Natural killer cell treated with Interleukin-12 subunit alpha and Interleukin-12 subunit beta and Interleukin-15 and Interleukin-18, amount 100 ng/mL, for 72 hours (primary cell): ENCODE measurements at regions not wholly inside any gene's neighbourhood (a gene's known extent, or its start where the extent isn't known, plus 50 kb on each side); places are given as distances from the start of the nearest gene placed in this dataset.

ENCODE experiments used
- ATAC-seq, 2 donors: fragments of 150-1000 bp; cut with Tn5 transposase in 1 of 2; sonication (Bioruptor Pico), chemical (Tn5 transposase) in 1 of 2; 2 replicates each; pipeline ENCODE4 v1.10.0; 2021
- DNase-seq: peaks from one replicate; pipeline ENCODE4 v3.0.0; 2022; ENCODE audit warnings: low spot score
- H3K27ac Mint-ChIP-seq, 2 donors: 1 replicate in 1 of 2; 2 replicates in 1 of 2; pipeline ENCODE4 v1.8.0; 2022; ENCODE audit warnings: mixed read lengths in 2 of 2, mild to moderate bottlenecking in 1 of 2, moderate library complexity in 1 of 2
- H3K27me3 Mint-ChIP-seq, 2 donors: 1 replicate in 1 of 2; 2 replicates in 1 of 2; pipeline ENCODE4 v1.8.0; 2022; ENCODE audit warnings: mixed read lengths in 2 of 2
- H3K36me3 Mint-ChIP-seq: one replicate; pipeline ENCODE4 v1.8.0; 2022; ENCODE audit warnings: mixed read lengths
- H3K4me1 Mint-ChIP-seq, 2 donors: 1 replicate in 1 of 2; 2 replicates in 1 of 2; pipeline ENCODE4 v1.8.0; 2022; ENCODE audit warnings: low read depth in 2 of 2, mixed read lengths in 2 of 2, mild to moderate bottlenecking in 1 of 2
- H3K4me3 Mint-ChIP-seq: one replicate; pipeline ENCODE4 v1.8.0; 2022; ENCODE audit warnings: mixed read lengths
- H3K9me3 Mint-ChIP-seq: 2 replicates; pipeline ENCODE4 v1.8.0; 2022; ENCODE audit warnings: mixed read lengths

DNA sequence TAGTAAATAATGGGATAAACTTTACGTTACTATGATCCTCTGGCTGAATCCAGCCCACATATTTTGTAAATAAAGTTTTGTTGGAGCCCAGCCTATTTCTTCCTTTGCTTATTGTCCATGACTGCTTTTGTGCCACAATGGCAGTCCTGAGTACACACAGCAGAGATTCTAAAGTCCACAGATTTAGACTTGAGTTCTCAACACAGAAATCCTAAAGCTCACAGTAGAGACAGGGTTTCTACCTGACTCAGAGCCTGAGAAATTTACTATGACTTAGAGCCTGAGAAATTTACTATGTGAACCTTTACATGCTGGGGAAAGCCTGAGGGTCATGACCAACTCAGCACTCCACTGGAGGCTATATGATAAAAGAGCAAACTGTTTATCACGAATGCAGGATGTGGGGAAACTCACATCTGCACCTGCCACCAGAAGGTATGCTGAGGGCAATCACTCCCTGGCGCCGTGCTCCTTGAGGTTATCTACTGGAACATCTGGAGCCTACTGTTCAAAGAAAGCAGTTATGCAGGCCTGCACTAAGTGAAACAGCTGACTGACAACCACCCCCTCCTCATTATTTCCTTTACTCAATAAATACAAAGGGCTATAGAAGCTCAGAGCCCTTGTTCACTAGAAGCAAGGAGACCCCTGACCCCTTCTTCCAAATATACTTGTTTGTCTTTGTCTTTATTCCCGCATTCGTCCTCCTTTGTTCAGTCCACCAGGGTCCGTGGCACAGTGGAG, 52.6 kb upstream of the BICD1 start:
- H3K36me3 Mint-ChIP-seq, result no peaks in the 10 kb centered on the region
- DNase-seq (no peak), ATAC-seq (no peak)
- no peak overlapping the region for H3K27ac Mint-ChIP-seq
- H3K27me3 Mint-ChIP-seq, result no peaks in the 10 kb centered on the region
- H3K4me1 Mint-ChIP-seq, result peaks cover 0 to 5% of the 10 kb centered on the region in 2 donors
- no peak overlapping the region for H3K4me3 Mint-ChIP-seq
- peaks cover 2% of the 10 kb centered on the region for H3K9me3 Mint-ChIP-seq
